GM23338 (cell line): ENCODE measurements at regions not wholly inside any gene's neighbourhood (a gene's known extent, or its start where the extent isn't known, plus 50 kb on each side); places are given as distances from the start of the nearest gene placed in this dataset.

ENCODE experiments used
- ATAC-seq: fragments of 200-7000 bp; cut with Tn5 transposase; 3 replicates; pipeline ENCODE4 v1.9.1; 2020
- DNase-seq: peaks from one replicate; pipeline ENCODE4 v3.0.0-alpha.2; 2015; ENCODE audit warnings: low spot score
- H2AFZ ChIP-seq: fragments of 200-600 bp; sonication (generic); 2 replicates; pipeline ENCODE4 v1.8.0; 2016; ENCODE audit warnings: antibody characterized with exemption, mild to moderate bottlenecking, moderate library complexity
- H3F3A ChIP-seq: fragments of 200-600 bp; sonication (generic); replicated peaks from 2 replicates; pipeline ENCODE4 v1.8.0; 2017; ENCODE audit warnings: antibody characterized with exemption, mixed run types, low read depth
- H3K27ac ChIP-seq: fragments of 200-600 bp; sonication (generic); 2 replicates; pipeline ENCODE4 v1.6.1; 2016; ENCODE audit warnings: low read depth
- H3K27me3 ChIP-seq: fragments of 200-600 bp; sonication (generic); 2 replicates; pipeline ENCODE4 v1.8.0; 2016; ENCODE audit warnings: mild to moderate bottlenecking, mixed run types, moderate library complexity; ENCODE audit not compliant: insufficient read depth
- H3K36me3 ChIP-seq: fragments of 200-600 bp; sonication (generic); 2 replicates; pipeline ENCODE4 v1.8.0; 2016; ENCODE audit warnings: mild to moderate bottlenecking; ENCODE audit not compliant: insufficient read depth
- H3K4me1 ChIP-seq: fragments of 200-600 bp; sonication (generic); 2 replicates; pipeline ENCODE4 v1.8.0; 2016; ENCODE audit warnings: mild to moderate bottlenecking, moderate library complexity; ENCODE audit not compliant: insufficient read depth
- H3K4me2 ChIP-seq: fragments of 200-600 bp; sonication (generic); 2 replicates; pipeline ENCODE4 v1.7.1; 2017; ENCODE audit warnings: mixed run types
- H3K4me3 ChIP-seq: fragments of 200-600 bp; sonication (generic); 2 replicates; pipeline ENCODE4 v1.6.1; 2016; ENCODE audit warnings: mixed run types
- H3K79me2 ChIP-seq: fragments of 200-600 bp; sonication (generic); replicated peaks from 2 replicates; pipeline ENCODE4 v1.8.0; 2017; ENCODE audit warnings: mild to moderate bottlenecking; ENCODE audit not compliant: insufficient read depth
- H3K9me2 ChIP-seq: fragments of 200-600 bp; sonication (generic); 2 replicates; pipeline ENCODE4 v1.8.0; 2017; ENCODE audit not compliant: insufficient read depth
- H4K20me1 ChIP-seq: fragments of 200-600 bp; sonication (generic); replicated peaks from 2 replicates; pipeline ENCODE4 v1.8.0; 2017; ENCODE audit warnings: mild to moderate bottlenecking; ENCODE audit not compliant: insufficient read depth
- H3K27ac Mint-ChIP-seq: 2 replicates; pipeline ENCODE4 v1.8.0; 2020; ENCODE audit warnings: inconsistent platforms, mild to moderate bottlenecking, moderate library complexity, mixed read lengths
- H3K27me3 Mint-ChIP-seq: 3 replicates; pipeline ENCODE4 v1.8.0; 2022; ENCODE audit warnings: low read depth, mild to moderate bottlenecking, moderate library complexity, mixed read lengths, inconsistent platforms; ENCODE audit not compliant: insufficient read depth, poor library complexity
- H3K36me3 Mint-ChIP-seq: 3 replicates; pipeline ENCODE4 v1.8.0; 2021; ENCODE audit warnings: low read depth, mild to moderate bottlenecking, inconsistent platforms, moderate library complexity, mixed read lengths
- H3K4me1 Mint-ChIP-seq: 3 replicates; pipeline ENCODE4 v1.8.0; 2020; ENCODE audit warnings: mild to moderate bottlenecking, inconsistent platforms, mixed read lengths
- H3K4me3 Mint-ChIP-seq: 3 replicates; pipeline ENCODE4 v1.8.0; 2021; ENCODE audit warnings: moderate library complexity, mild to moderate bottlenecking, inconsistent platforms, mixed read lengths
- H3K9me3 Mint-ChIP-seq: 3 replicates; pipeline ENCODE4 v1.8.0; 2020; ENCODE audit warnings: moderate library complexity, mild to moderate bottlenecking, inconsistent platforms, mixed read lengths
- CREB1 ChIP-seq: fragments of 250-450 bp; sonication (Bioruptor Pico); IDR thresholded peaks from 2 replicates; pipeline ENCODE4 v1.5.0; 2020; ENCODE audit warnings: low read depth, mild to moderate bottlenecking, moderate library complexity
- CTCF ChIP-seq, 2 experiments: fragments of 200-600 bp in 1 of 2; sonication (generic) in 1 of 2; conservative IDR thresholded peaks; 2 replicates each; pipeline versions ENCODE4 v1.5.1 to v1.6.1; 2016 to 2017; ENCODE audit warnings: antibody characterized with exemption in 2 of 2, low read depth in 2 of 2, mild to moderate bottlenecking in 2 of 2, moderate library complexity in 1 of 2
- ETS1 ChIP-seq: IDR thresholded peaks from 2 replicates; pipeline ENCODE4 v1.6.1; 2016; ENCODE audit warnings: antibody characterized with exemption
- EZH2 ChIP-seq: fragments of 200-600 bp; sonication (generic); IDR thresholded peaks from one replicate; pipeline ENCODE4 v1.8.0; 2017; ENCODE audit warnings: antibody characterized with exemption, mild to moderate bottlenecking, low read depth; ENCODE audit not compliant: unreplicated experiment
- EZH2phosphoT487 ChIP-seq: fragments of 200-600 bp; sonication (generic); IDR thresholded peaks from one replicate; pipeline ENCODE4 v1.8.1; 2018; ENCODE audit warnings: antibody characterized with exemption; ENCODE audit not compliant: unreplicated experiment
- JUNB ChIP-seq: IDR thresholded peaks from one replicate; pipeline ENCODE4 v1.6.1; 2016; ENCODE audit warnings: antibody characterized with exemption; ENCODE audit not compliant: unreplicated experiment
- NANOG ChIP-seq: IDR thresholded peaks from 2 replicates; pipeline ENCODE4 v1.6.1; 2016; ENCODE audit warnings: antibody characterized with exemption, borderline replicate concordance
- POLR2AphosphoS5 ChIP-seq: IDR thresholded peaks from 2 replicates; pipeline ENCODE4 v1.6.1; 2016; ENCODE audit warnings: antibody characterized with exemption, low read depth
- REST ChIP-seq: IDR thresholded peaks from one replicate; pipeline ENCODE4 v1.6.1; 2018; ENCODE audit warnings: antibody characterized with exemption; ENCODE audit not compliant: unreplicated experiment
- STAT1 ChIP-seq: IDR thresholded peaks from one replicate; pipeline ENCODE4 v1.6.1; 2016; ENCODE audit warnings: antibody characterized with exemption; ENCODE audit not compliant: unreplicated experiment
- ZNF114 ChIP-seq: fragments of 250-450 bp; sonication (Bioruptor Pico); IDR thresholded peaks from 2 replicates; pipeline ENCODE4 v1.5.0; 2020; ENCODE audit warnings: mild to moderate bottlenecking, moderate library complexity
- ZNF331 ChIP-seq: fragments of 250-450 bp; sonication (Bioruptor Pico); IDR thresholded peaks from 2 replicates; pipeline ENCODE4 v1.5.0; 2020; ENCODE audit warnings: low read depth, mild to moderate bottlenecking, moderate library complexity
- ZNF462 ChIP-seq: fragments of 250-450 bp; sonication (Bioruptor Pico); IDR thresholded peaks from 2 replicates; pipeline ENCODE4 v1.5.0; 2020; ENCODE audit warnings: mild to moderate bottlenecking, moderate library complexity

GRCh38 chr20:60862601-60863000, 389.5 kb upstream of the CDH4 start:
- Histone ChIP-seq H3K4me3 (no peak overlapping the region), H3F3A (no peaks in the 10 kb centered on the region), H2AFZ (no peak overlapping the region), H3K36me3 (no peaks in the 10 kb centered on the region), H4K20me1 (no peaks in the 10 kb centered on the region), H3K79me2 (no peaks in the 10 kb centered on the region), H3K4me2 (no peak overlapping the region), H3K27me3 (no peaks in the 10 kb centered on the region), H3K27ac (no peak overlapping the region), H3K9me2 (no peaks in the 10 kb centered on the region), H3K4me1 (no peaks in the 10 kb centered on the region)
- no peak for ATAC-seq
- DNase-seq, result no peak
- Mint-ChIP-seq H3K27ac (no peak overlapping the region), H3K4me3 (no peak overlapping the region), H3K27me3 (peaks cover 4% of the 10 kb centered on the region), H3K36me3 (no peaks in the 10 kb centered on the region), H3K9me3 (no peaks in the 10 kb centered on the region; the same call in 2 of the 3 replicates), H3K4me1 (no peaks in the 10 kb centered on the region)
- no peak for TF ChIP-seq STAT1
- no peak for TF ChIP-seq EZH2
- TF ChIP-seq CREB1, result no peak
- TF ChIP-seq CTCF (conservative IDR thresholded peaks at IDR 0.05; ENCODE audit: low read depth in 2 of 2), result no peak
- no peak for TF ChIP-seq POLR2AphosphoS5
- no peak for TF ChIP-seq ZNF462
- TF ChIP-seq JUNB, result no peak
- no peak for TF ChIP-seq REST
- TF ChIP-seq NANOG, result no peak
- TF ChIP-seq EZH2phosphoT487, result no peak
- no peak for TF ChIP-seq ZNF331 (CRISPR knock-in tag)
- no peak for TF ChIP-seq ETS1
- TF ChIP-seq ZNF114 (CRISPR knock-in tag), result no peak
